ENCODE measurements at regions not wholly inside any gene's neighbourhood (a gene's known extent, or its start where the extent isn't known, plus 50 kb on each side); places are given as distances from the start of the nearest gene placed in this dataset.

GRCh38 chr16:51683882-51684281 is 532.8 kb upstream of the SALL1 start:
- Histone ChIP-seq H3K4me1 (ENCODE audit: insufficient read depth, low read length) (peaks cover 19% of the 10 kb centered on the region), H3K9me3 (ENCODE audit: control insufficient read depth, insufficient read depth, low read length) (no peaks in the 10 kb centered on the region), H3K9ac (ENCODE audit: low read depth, low read length) (no peak overlapping the region), H3K36me3 (ENCODE audit: insufficient read depth, low read length) (no peaks in the 10 kb centered on the region; the same call in 1 of the 2 replicates)

DNA sequence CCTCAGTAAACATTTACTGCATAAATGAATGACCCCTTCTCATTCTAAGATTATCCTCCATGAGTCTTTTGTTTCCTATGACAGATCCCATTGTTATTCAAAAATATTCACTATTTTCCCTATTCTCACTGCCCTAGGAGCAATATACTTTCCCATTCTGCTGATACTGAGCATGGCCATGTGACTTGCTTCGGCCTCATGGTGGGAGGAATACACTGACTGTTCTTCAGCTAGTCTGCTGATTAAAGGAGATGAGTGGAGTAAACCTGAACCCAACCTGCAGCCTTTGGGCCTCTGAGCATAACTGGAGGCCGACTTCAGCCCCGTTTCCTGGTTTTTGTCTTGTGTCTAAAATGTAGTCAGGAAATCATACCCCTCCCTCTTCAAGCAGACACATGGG is 531.8 kb upstream of the SALL1 start:
- H3K9me3 ChIP-seq (ENCODE audit: control insufficient read depth, insufficient read depth, low read length), result no peaks in the 10 kb centered on the region
- H3K4me1 ChIP-seq (ENCODE audit: insufficient read depth, low read length), result peaks cover 19% of the 10 kb centered on the region
- no peak overlapping the region for H3K9ac ChIP-seq (ENCODE audit: low read depth, low read length)
- no peaks in the 10 kb centered on the region; the same call in 1 of the 2 replicates for H3K36me3 ChIP-seq (ENCODE audit: insufficient read depth, low read length)

DNA sequence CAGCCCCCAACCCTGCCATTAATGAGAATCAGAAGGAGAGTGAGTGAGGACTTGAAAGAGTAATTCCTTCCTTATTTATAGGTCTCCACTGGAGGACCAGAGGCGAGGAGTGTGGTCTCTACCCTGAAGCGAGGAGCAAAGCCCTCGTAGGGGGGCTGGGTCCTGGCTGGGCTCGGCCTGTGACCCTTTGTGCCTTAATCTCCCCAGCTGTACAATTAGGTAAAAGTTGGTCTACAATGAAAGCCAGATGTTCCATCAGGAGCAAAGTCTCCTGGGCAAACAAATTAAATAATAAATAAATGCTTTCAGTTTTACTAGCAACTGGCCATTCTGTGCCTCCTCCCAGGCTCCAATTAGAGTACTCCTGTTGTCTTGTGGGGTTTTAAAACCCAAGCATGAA is 523.5 kb upstream of the SALL1 start:
- H3K4me1 ChIP-seq (ENCODE audit: insufficient read depth, low read length), result no peaks in the 10 kb centered on the region
- H3K36me3 ChIP-seq (ENCODE audit: insufficient read depth, low read length), result no peaks in the 10 kb centered on the region
- no peak overlapping the region for H3K9ac ChIP-seq (ENCODE audit: low read depth, low read length)
- H3K9me3 ChIP-seq (ENCODE audit: control insufficient read depth, insufficient read depth, low read length), result no peaks in the 10 kb centered on the region

GRCh38 chr16:51670527-51670926 is 519.5 kb upstream of the SALL1 start:
- Histone ChIP-seq H3K4me1 (ENCODE audit: insufficient read depth, low read length) (no peaks in the 10 kb centered on the region), H3K9ac (ENCODE audit: low read depth, low read length) (no peak overlapping the region), H3K36me3 (ENCODE audit: insufficient read depth, low read length) (no peaks in the 10 kb centered on the region), H3K9me3 (ENCODE audit: control insufficient read depth, insufficient read depth, low read length) (no peaks in the 10 kb centered on the region)

- H3K9ac ChIP-seq (ENCODE audit: low read depth, low read length), result no peak overlapping the region
- no peaks in the 10 kb centered on the region for H3K4me1 ChIP-seq (ENCODE audit: insufficient read depth, low read length)
- no peaks in the 10 kb centered on the region for H3K36me3 ChIP-seq (ENCODE audit: insufficient read depth, low read length)
- H3K9me3 ChIP-seq (ENCODE audit: control insufficient read depth, insufficient read depth, low read length), result no peaks in the 10 kb centered on the region; the same call in 1 of the 2 replicates
Measured at GRCh38 chr16:51666821-51667220, 515.8 kb upstream of the SALL1 start.

GRCh38 chr16:51666074-51666473 is 515.0 kb upstream of the SALL1 start:
- H3K4me1 ChIP-seq (ENCODE audit: insufficient read depth, low read length), result no peaks in the 10 kb centered on the region
- H3K9me3 ChIP-seq (ENCODE audit: control insufficient read depth, insufficient read depth, low read length), result no peaks in the 10 kb centered on the region; the same call in 1 of the 2 replicates
- no peaks in the 10 kb centered on the region for H3K36me3 ChIP-seq (ENCODE audit: insufficient read depth, low read length)
- H3K9ac ChIP-seq (ENCODE audit: low read depth, low read length), result no peak overlapping the region

DNA sequence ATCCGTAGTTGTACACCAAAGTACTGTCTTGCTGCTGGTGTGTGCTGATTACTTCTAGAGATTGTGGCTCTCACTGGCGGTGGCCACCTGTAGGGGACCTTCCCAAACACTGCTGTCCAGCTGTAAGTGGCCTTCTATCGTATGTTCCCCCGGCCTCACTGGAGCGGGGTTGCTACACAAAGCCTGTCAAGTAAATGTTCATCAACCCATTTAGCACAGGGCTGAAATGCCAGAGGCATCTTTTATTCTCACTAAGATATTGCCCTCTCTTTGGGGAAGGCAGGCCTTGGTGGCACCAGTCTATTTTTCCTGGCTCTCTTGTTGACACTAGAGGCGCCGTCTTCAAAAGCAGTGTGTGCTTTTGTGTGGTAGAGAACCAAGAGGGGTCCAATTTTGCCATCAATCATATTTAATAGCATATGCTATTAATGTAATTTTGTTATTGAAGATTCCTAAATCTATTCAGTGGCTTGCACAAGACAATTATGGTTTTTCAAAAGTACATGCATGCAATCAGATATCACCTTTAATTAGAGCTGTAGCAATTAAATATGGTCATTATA is 514.4 kb upstream of the SALL1 start:
- H3K4me1 ChIP-seq (ENCODE audit: insufficient read depth, low read length), result no peaks in the 10 kb centered on the region
- no peaks in the 10 kb centered on the region; the same call in 1 of the 2 replicates for H3K9me3 ChIP-seq (ENCODE audit: control insufficient read depth, insufficient read depth, low read length)
- no peaks in the 10 kb centered on the region for H3K36me3 ChIP-seq (ENCODE audit: insufficient read depth, low read length)
- H3K9ac ChIP-seq (ENCODE audit: low read depth, low read length), result no peak overlapping the region

- H3K9me3 ChIP-seq (ENCODE audit: control insufficient read depth, insufficient read depth, low read length), result no peaks in the 10 kb centered on the region; the same call in 1 of the 2 replicates
- no peaks in the 10 kb centered on the region for H3K4me1 ChIP-seq (ENCODE audit: insufficient read depth, low read length)
- no peak overlapping the region for H3K9ac ChIP-seq (ENCODE audit: low read depth, low read length)
- no peaks in the 10 kb centered on the region for H3K36me3 ChIP-seq (ENCODE audit: insufficient read depth, low read length)
Measured at GRCh38 chr16:51658531-51658930, 507.5 kb upstream of the SALL1 start.

DNA sequence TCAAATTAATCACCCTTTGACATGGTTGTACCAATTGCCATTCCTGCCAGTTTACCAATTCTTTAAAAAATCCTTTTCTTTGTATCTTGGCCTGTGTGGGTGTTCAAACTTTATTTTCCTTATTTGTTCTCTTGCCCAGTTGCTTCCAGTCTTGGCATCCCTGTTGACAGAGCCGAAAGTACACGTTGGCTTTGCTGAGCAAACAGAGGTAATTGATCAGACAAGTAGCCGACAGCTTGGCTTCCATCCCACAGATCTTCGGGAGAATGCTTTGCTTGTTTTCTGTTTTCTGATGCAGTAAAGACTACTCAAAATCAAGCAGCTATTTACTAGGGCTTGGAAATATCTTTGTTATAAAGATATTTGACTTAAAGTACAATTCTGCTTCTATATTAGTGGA is 506.8 kb upstream of the SALL1 start:
- Histone ChIP-seq H3K36me3 (ENCODE audit: insufficient read depth, low read length) (no peaks in the 10 kb centered on the region), H3K9ac (ENCODE audit: low read depth, low read length) (no peak overlapping the region)

GRCh38 chr16:51655249-51655648 is 504.2 kb upstream of the SALL1 start:
- Histone ChIP-seq H3K4me1 (ENCODE audit: insufficient read depth, low read length) (no peaks in the 10 kb centered on the region; the same call in 1 of the 2 replicates), H3K9ac (ENCODE audit: low read depth, low read length) (no peak overlapping the region), H3K9me3 (ENCODE audit: control insufficient read depth, insufficient read depth, low read length) (no peaks in the 10 kb centered on the region; the same call in 1 of the 2 replicates), H3K36me3 (ENCODE audit: insufficient read depth, low read length) (no peaks in the 10 kb centered on the region)

More for the DNA sequence above, 506.8 kb upstream of the SALL1 start:
- Histone ChIP-seq H3K4me1 (ENCODE audit: insufficient read depth, low read length) (no peaks in the 10 kb centered on the region), H3K9me3 (ENCODE audit: control insufficient read depth, insufficient read depth, low read length) (no peaks in the 10 kb centered on the region; the same call in 1 of the 2 replicates)

DNA sequence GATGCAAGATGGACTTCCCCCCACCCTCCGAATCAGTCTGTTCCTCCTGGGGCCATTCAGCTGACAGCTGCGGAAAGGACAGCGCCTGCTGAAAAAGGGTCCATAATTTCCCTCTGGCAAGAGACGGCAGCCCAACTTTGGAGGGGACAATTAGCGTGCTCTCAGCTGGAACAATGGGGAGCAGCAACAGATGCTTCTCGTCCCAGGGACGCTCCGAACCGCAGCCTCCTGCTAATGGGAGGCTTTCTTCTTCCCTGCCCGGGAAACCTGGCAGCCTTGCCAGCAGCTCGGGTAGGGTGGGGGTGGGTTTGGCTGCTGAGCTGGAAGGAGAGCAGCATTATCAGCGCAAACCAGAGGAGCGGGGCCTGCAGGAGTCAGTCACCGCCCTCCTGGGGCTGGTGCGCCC is 500.0 kb upstream of the SALL1 start:
- Histone ChIP-seq H3K36me3 (ENCODE audit: insufficient read depth, low read length) (no peaks in the 10 kb centered on the region), H3K4me1 (ENCODE audit: insufficient read depth, low read length) (no peaks in the 10 kb centered on the region; the same call in 1 of the 2 replicates), H3K9me3 (ENCODE audit: control insufficient read depth, insufficient read depth, low read length) (peaks cover 4% of the 10 kb centered on the region; the same call in 1 of the 2 replicates), H3K9ac (ENCODE audit: low read depth, low read length) (no peak overlapping the region; the same call in 1 of the 2 replicates)

DNA sequence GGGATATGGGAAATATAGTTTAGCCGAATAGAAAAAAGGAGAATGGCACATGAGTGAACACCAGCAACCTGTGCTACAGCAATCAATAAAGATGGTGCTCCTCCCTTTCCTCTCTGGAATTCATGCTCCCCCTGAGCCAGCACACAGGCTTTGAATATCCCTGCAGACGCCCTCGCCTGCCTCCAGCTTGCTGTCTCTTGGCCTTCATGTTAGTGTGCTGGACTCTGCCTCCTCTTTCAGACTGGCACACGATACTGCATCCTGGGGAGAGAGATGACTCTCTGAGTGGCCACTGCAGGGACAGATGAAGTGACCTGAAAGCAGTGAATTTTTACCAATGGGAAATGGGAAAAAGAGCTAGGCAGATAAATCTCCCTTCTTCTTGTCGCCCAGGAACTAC is 498.6 kb upstream of the SALL1 start:
- H3K9me3 ChIP-seq (ENCODE audit: control insufficient read depth, insufficient read depth, low read length), result peaks cover 4% of the 10 kb centered on the region; the same call in 1 of the 2 replicates
- no peaks in the 10 kb centered on the region for H3K36me3 ChIP-seq (ENCODE audit: insufficient read depth, low read length)
- no peak overlapping the region for H3K9ac ChIP-seq (ENCODE audit: low read depth, low read length)
- no peaks in the 10 kb centered on the region; the same call in 1 of the 2 replicates for H3K4me1 ChIP-seq (ENCODE audit: insufficient read depth, low read length)

DNA sequence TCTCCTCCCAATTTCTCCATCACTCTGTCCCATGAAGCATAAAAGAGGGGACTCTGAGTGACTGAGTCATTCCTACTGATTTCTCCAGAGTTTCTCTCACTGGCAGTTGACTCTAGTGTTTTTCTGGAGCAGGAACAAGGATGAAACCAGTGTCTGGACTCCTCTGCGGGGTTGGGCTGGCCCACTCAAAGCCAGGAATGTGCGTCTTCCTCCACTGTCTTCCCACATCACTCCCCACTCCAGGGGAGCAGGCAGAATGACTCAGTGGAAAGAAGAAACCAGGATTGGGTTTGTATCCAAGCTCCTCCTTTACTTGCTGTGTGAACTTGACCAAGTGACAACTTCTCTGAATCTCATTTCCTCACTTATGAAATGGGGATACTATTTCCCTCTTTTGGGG is 497.5 kb upstream of the SALL1 start:
- peaks cover 4% of the 10 kb centered on the region; the same call in 1 of the 2 replicates for H3K9me3 ChIP-seq (ENCODE audit: control insufficient read depth, insufficient read depth, low read length)
- H3K9ac ChIP-seq (ENCODE audit: low read depth, low read length), result no peak overlapping the region
- no peaks in the 10 kb centered on the region for H3K36me3 ChIP-seq (ENCODE audit: insufficient read depth, low read length)
- no peaks in the 10 kb centered on the region; the same call in 1 of the 2 replicates for H3K4me1 ChIP-seq (ENCODE audit: insufficient read depth, low read length)

DNA sequence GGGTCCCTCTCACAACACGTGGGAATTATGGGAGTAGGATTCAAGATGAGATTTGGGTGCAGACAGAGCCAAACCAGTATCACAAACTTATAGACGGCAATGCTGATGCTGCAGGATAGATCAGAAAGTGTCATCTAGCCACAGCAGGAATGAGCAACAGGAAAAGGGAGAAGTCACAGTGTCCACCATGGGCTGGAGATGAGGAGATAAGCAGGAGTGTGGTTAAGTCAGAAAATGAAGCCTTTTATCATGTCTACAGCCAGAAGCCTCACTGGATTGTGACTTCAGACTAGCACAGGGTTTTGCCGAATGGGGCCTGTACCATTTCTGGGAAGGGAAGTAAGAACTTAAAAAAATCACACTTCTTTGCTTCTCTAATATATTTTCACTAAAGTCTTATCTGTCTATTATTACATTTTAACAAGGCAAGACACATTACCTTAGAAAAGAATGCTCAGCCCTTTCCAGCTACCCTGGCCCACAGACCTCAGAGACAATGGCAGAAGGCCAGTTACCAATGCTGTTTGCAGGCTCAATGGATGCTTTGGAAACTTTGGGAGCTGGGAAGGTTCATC is 490.2 kb upstream of the SALL1 start:
- no peaks in the 10 kb centered on the region for H3K36me3 ChIP-seq (ENCODE audit: insufficient read depth, low read length)
- peaks cover 15% of the 10 kb centered on the region for H3K4me1 ChIP-seq (ENCODE audit: insufficient read depth, low read length)
- H3K9ac ChIP-seq (ENCODE audit: low read depth, low read length), result no peak overlapping the region
- H3K9me3 ChIP-seq (ENCODE audit: control insufficient read depth, insufficient read depth, low read length), result no peaks in the 10 kb centered on the region

DNA sequence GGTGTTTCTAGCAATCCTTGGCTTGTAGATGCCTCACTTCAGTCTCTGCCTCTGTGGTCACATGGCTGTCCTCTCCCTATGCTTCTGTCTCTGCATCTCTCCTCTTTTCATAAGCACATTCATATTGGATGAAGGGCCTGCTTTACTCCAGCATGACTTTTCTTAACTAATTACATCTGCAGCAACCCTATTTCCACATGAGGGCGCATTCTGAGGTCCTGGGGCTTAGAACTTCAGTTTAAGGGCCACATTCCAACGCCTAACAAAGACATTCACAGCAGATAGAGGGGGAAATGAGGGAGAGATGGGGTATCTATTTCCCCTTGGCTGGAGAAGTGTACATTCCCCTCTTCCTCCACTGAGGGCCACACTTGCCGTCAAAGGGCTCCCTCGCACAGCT is 489.1 kb upstream of the SALL1 start:
- no peak overlapping the region for H3K9ac ChIP-seq (ENCODE audit: low read depth, low read length)
- no peaks in the 10 kb centered on the region for H3K9me3 ChIP-seq (ENCODE audit: control insufficient read depth, insufficient read depth, low read length)
- no peaks in the 10 kb centered on the region for H3K36me3 ChIP-seq (ENCODE audit: insufficient read depth, low read length)
- H3K4me1 ChIP-seq (ENCODE audit: insufficient read depth, low read length), result peaks cover 22% of the 10 kb centered on the region
